Rectal smooth muscle tissue (tissue), 1 donor: ENCODE measurements at regions not wholly inside any gene's neighbourhood (a gene's known extent, or its start where the extent isn't known, plus 50 kb on each side); places are given as distances from the start of the nearest gene placed in this dataset.

ENCODE experiments used
- H3K27ac ChIP-seq: one replicate; pipeline ENCODE4 v1.7.0; 2013; ENCODE audit warnings: low read depth, low read length, inconsistent platforms
- H3K27me3 ChIP-seq: one replicate; pipeline ENCODE4 v1.7.0; 2013; ENCODE audit warnings: low read length; ENCODE audit not compliant: control insufficient read depth, insufficient read depth
- H3K36me3 ChIP-seq: one replicate; pipeline ENCODE4 v1.7.0; 2013; ENCODE audit warnings: low read length; ENCODE audit not compliant: control insufficient read depth, insufficient read depth
- H3K4me1 ChIP-seq: one replicate; pipeline ENCODE4 v1.7.0; 2013; ENCODE audit warnings: low read length; ENCODE audit not compliant: control insufficient read depth, insufficient read depth
- H3K4me3 ChIP-seq: one replicate; pipeline ENCODE4 v1.7.0; 2013; ENCODE audit warnings: low read length
- H3K9ac ChIP-seq: one replicate; pipeline ENCODE4 v1.7.0; 2013; ENCODE audit warnings: low read length

GRCh38 chr10:124307591-124307990 lies 111.1 kb downstream of the OAT start:
- Histone ChIP-seq H3K36me3 (no peaks in the 10 kb centered on the region), H3K4me1 (no peaks in the 10 kb centered on the region), H3K27ac (no peak overlapping the region), H3K9ac (no peak overlapping the region), H3K4me3 (no peak overlapping the region), H3K27me3 (no peaks in the 10 kb centered on the region)

DNA sequence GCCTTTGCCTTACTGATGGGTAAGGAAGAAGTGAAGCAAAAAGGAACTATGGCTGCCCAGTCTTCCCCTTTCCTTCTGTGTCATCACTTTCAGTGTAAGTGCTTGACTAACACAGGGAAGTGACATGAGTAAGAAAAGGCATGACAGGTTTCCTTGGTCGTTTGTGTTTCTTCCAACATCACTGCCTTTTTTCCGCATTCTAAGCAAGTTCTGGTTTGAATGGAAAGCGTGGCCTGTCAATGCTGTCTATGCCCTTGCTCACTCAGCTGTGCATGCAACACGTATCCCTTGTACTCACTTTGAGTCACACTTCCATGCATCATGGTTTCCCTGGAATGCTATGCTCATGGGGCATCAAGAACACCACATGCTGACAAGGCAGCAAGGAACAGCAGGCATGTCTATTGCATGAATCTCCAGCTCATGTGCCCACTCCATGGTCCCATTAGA lies 111.8 kb downstream of the OAT start:
- Histone ChIP-seq H3K36me3 (no peaks in the 10 kb centered on the region), H3K9ac (no peak overlapping the region), H3K27me3 (no peaks in the 10 kb centered on the region), H3K4me3 (no peak overlapping the region), H3K27ac (no peak overlapping the region), H3K4me1 (no peaks in the 10 kb centered on the region)

DNA sequence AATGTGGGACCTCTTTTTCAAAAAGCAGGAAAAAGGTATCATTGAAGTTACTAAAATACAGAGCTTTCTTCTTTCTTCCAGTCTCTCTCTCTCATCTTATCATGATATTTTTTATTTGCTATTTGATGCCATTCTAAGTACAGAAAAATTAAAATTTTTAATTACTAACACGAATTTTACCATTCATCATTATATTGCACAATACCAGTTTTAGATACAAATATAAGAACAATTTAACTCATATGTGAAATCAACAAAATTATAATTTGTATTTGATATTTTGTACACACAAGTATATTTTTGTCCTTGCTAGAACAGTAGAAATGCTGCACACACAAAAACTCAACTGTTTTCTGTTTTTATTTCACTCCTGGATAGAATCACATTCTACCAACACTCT lies 112.2 kb downstream of the OAT start:
- Histone ChIP-seq H3K4me1 (no peaks in the 10 kb centered on the region), H3K27ac (no peak overlapping the region), H3K36me3 (no peaks in the 10 kb centered on the region), H3K4me3 (no peak overlapping the region), H3K27me3 (no peaks in the 10 kb centered on the region), H3K9ac (no peak overlapping the region)

DNA sequence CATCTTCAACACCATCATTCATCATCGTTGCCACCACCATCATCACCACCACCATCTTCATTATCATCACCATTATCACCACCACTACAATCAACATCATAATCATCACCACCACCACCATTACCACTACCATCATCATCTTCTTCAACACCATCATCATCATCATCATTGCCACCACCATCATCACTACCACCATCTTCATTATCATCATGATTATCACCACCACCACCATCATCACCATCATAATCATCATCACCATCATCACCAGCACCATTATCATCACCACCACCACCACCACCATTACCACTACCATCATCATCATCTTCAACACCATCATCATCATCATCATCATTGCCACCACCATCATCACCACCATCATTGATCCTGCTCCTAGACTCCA lies 112.7 kb downstream of the OAT start:
- Histone ChIP-seq H3K4me3 (no peak overlapping the region), H3K27ac (no peak overlapping the region), H3K27me3 (no peaks in the 10 kb centered on the region), H3K9ac (no peak overlapping the region), H3K36me3 (no peaks in the 10 kb centered on the region), H3K4me1 (no peaks in the 10 kb centered on the region)

GRCh38 chr10:124305131-124305530 lies 113.6 kb downstream of the OAT start:
- no peak overlapping the region for H3K9ac ChIP-seq
- H3K36me3 ChIP-seq = no peaks in the 10 kb centered on the region
- no peaks in the 10 kb centered on the region for H3K27me3 ChIP-seq
- no peaks in the 10 kb centered on the region for H3K4me1 ChIP-seq
- no peak overlapping the region for H3K27ac ChIP-seq
- H3K4me3 ChIP-seq = no peak overlapping the region

DNA sequence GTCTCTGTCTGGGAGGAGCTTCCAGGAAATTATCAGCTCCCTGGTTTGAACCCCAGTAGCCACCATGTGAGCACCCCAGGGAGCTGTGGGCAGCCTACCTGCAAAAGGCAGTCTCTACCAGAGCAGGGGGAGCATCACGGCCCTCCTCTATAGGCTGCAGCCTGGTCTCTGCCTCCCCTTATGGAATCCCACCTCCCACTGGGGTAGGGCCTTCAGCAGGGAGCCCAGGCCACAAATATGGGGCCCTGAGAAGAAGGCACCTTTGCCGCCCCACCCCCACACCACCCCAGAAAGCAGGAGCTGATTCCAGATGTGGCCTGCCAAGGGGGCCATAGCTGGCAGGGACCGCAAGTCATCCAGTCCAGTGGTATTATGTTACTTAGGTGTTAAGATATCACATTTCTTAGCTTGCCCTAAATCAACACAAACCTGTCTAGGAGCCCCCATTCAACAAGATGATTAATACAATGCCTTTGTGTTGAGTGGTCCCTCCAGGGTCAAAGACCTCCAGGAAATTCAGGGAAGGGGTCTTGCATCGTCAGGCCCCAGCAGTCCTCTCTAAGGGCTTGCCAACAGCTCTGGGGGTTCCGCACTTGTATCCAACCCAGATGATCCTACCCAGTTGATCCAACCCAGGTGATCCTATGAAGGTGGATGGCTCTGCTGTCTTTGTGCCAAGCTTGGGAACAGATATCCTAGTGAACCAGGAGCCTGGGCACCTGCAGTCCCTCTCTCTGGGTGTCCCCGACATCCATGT lies 114.9 kb downstream of the OAT start:
- Histone ChIP-seq H3K36me3 (no peaks in the 10 kb centered on the region), H3K9ac (no peak overlapping the region), H3K27ac (no peak overlapping the region), H3K4me3 (no peak overlapping the region), H3K27me3 (no peaks in the 10 kb centered on the region), H3K4me1 (no peaks in the 10 kb centered on the region)

DNA sequence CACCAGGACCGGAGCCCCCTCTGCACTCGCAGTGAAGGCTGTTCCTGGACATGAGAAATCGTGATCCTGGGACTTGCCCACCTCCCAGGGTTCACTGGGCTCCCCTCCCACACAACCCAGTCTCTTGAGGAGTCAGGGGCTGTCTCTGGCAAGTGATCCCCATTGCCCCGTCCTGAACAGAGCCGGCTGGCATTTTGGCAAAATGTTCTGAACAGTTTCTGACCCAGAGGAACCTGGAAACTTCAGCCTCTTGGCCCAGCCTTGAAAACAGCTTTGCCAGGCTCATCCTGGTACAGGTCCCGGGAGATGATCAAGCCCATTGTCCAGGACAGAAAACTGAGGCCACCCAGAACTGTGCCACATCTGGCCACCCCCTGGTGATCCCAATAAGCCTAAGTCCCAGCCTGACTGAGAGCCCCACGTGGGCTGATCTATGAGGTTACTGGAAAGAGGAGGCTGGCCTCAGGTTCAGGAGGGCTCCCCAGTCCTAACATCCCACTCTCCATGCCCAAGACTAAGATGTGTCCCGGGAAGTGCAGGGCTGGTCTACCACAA lies 115.7 kb downstream of the OAT start:
- Histone ChIP-seq H3K27me3 (no peaks in the 10 kb centered on the region), H3K36me3 (no peaks in the 10 kb centered on the region), H3K4me3 (no peak overlapping the region), H3K9ac (no peak overlapping the region), H3K4me1 (no peaks in the 10 kb centered on the region), H3K27ac (no peak overlapping the region)

DNA sequence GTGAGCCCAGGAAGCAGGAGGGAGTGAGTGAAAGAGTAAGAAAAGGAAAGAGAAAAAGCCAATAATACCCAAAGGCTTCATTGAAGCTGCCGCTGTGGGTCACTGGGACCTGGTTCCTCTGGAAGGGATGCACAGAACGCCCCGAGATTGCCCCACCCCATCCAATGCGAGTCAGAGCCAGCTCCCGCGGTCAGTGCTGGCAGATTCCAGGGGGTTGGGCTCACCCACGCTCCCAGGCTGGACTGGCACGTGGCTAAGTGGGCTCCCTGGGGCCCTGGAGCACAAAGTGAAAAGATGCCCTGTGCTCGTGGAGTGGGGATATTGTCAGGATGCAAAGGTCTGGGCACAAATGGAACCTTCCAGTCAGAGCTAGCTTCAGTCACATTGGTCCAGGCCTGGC lies 117.0 kb downstream of the OAT start:
- no peaks in the 10 kb centered on the region for H3K27me3 ChIP-seq
- no peaks in the 10 kb centered on the region for H3K36me3 ChIP-seq
- H3K4me3 ChIP-seq = no peak overlapping the region
- H3K9ac ChIP-seq = no peak overlapping the region
- no peaks in the 10 kb centered on the region for H3K4me1 ChIP-seq
- H3K27ac ChIP-seq = no peak overlapping the region

- Histone ChIP-seq H3K4me3 (no peak overlapping the region), H3K9ac (no peak overlapping the region), H3K36me3 (no peaks in the 10 kb centered on the region), H3K27me3 (no peaks in the 10 kb centered on the region), H3K27ac (no peak overlapping the region), H3K4me1 (no peaks in the 10 kb centered on the region)
These were observed 118.0 kb downstream of the OAT start for GRCh38 chr10:124300735-124301134.

DNA sequence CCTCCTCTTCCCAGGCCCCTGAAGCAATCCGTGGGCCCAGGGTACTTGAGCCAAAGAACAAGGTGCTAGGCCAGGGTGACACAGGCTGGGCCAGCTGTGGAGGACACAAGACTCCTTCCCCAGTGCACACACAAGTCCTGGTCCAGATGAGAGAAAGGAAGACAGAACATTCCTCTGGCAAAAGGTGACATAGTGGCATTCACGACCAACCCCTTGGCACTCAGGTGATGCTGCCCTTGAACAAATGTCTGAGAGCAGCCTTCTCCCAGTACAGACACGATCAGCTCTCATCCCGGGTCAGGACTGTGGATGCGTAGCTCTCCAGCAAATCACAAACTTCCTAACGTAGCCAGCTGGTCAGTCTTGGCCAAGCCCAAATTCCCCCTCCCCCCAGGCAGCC lies 118.5 kb downstream of the OAT start:
- Histone ChIP-seq H3K36me3 (no peaks in the 10 kb centered on the region), H3K4me3 (no peak overlapping the region), H3K4me1 (no peaks in the 10 kb centered on the region), H3K27me3 (no peaks in the 10 kb centered on the region), H3K27ac (no peak overlapping the region), H3K9ac (no peak overlapping the region)

DNA sequence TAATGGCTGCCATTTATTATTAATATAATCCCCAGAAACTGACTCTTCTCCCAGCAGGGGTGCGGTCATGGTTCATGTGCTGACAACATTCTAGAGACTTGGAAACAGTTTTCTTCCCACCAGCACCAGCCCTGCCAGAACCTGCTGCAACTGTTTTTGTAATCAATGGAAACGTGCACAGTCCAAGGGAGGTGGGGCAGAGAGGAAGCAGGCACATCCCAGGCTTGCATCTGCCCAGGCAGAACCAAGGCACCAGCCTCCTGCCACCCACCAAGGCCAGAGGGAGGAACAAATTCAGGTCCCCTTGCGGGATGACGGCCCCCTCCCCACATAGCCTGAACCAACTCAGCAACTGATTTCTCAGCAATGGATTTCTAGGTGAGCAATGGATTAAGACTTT lies 119.0 kb downstream of the OAT start:
- H3K27ac ChIP-seq = no peak overlapping the region
- H3K36me3 ChIP-seq = no peaks in the 10 kb centered on the region
- H3K4me1 ChIP-seq = peaks cover under 1% of the 10 kb centered on the region
- H3K27me3 ChIP-seq = no peaks in the 10 kb centered on the region
- no peak overlapping the region for H3K9ac ChIP-seq
- no peak overlapping the region for H3K4me3 ChIP-seq

DNA sequence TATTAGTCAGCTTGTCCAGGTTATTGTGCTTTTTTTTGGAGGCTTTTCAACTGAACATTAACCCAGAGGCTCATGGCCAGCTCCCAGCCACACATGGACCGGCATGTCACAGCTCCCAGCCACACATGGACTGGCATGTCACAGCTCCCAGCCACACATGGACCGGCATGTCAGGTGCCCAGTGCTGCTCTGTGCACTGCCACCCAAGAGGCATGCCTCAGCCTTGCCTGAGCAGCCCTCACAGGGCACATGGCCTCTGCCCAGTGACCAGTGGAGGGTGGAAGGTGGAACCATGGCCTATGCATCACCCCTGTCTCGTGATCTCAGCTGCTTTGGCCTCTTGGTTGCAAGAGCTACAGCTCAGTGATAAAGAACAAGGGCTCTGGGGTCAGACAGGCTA lies 119.8 kb downstream of the OAT start:
- Histone ChIP-seq H3K9ac (no peak overlapping the region), H3K4me3 (no peak overlapping the region), H3K27me3 (no peaks in the 10 kb centered on the region), H3K27ac (no peak overlapping the region), H3K4me1 (peaks cover 2% of the 10 kb centered on the region), H3K36me3 (no peaks in the 10 kb centered on the region)
